H9 (cell line): ENCODE measurements at regions not wholly inside any gene's neighbourhood (a gene's known extent, or its start where the extent isn't known, plus 50 kb on each side); places are given as distances from the start of the nearest gene placed in this dataset.

Source experiments
- DNase-seq: peaks from one replicate; pipeline ENCODE4 v3.0.0-alpha.2; 2017
- H2AFZ ChIP-seq: one replicate; pipeline ENCODE4 v1.6.1; 2013; ENCODE audit warnings: mild to moderate bottlenecking, low read length, control low read depth, moderate library complexity
- H2AK5ac ChIP-seq: 2 replicates; pipeline ENCODE4 v1.6.1; 2013; ENCODE audit warnings: low read length, control low read depth, mixed read lengths; ENCODE audit not compliant: insufficient read length
- H2BK120ac ChIP-seq: one replicate; pipeline ENCODE4 v1.6.1; 2013; ENCODE audit warnings: low read depth, mild to moderate bottlenecking, low read length, control low read depth, inconsistent platforms; ENCODE audit not compliant: poor library complexity, severe bottlenecking
- H2BK12ac ChIP-seq: 2 replicates; pipeline ENCODE4 v1.6.1; 2013; ENCODE audit warnings: low read length, control low read depth, mixed read lengths, low read depth; ENCODE audit not compliant: insufficient read length
- H2BK15ac ChIP-seq: 2 replicates; pipeline ENCODE4 v1.6.1; 2013; ENCODE audit warnings: low read depth, low read length, control low read depth
- H2BK20ac ChIP-seq: one replicate; pipeline ENCODE4 v1.6.1; 2013; ENCODE audit warnings: low read depth, mild to moderate bottlenecking, low read length, control low read depth, inconsistent platforms; ENCODE audit not compliant: poor library complexity, severe bottlenecking
- H2BK5ac ChIP-seq: 2 replicates; pipeline ENCODE4 v1.6.1; 2013; ENCODE audit warnings: low read length, control low read depth, mixed read lengths; ENCODE audit not compliant: insufficient read length
- H3K14ac ChIP-seq: 2 replicates; pipeline ENCODE4 v1.6.1; 2013; ENCODE audit warnings: low read length, control low read depth; ENCODE audit not compliant: insufficient read depth
- H3K18ac ChIP-seq: 2 replicates; pipeline ENCODE4 v1.6.1; 2013; ENCODE audit warnings: low read depth, mild to moderate bottlenecking, mixed read lengths, low read length, control low read depth; ENCODE audit not compliant: insufficient read length
- H3K23ac ChIP-seq: 2 replicates; pipeline ENCODE4 v1.6.1; 2013; ENCODE audit warnings: low read length, control low read depth, mixed read lengths, low read depth; ENCODE audit not compliant: insufficient read length
- H3K23me2 ChIP-seq: 2 replicates; pipeline ENCODE4 v1.6.1; 2013; ENCODE audit warnings: low read depth, mild to moderate bottlenecking, mixed read lengths, low read length, control low read depth; ENCODE audit not compliant: insufficient read length, poor library complexity, severe bottlenecking
- H3K27ac ChIP-seq: 2 replicates; pipeline ENCODE4 v1.5.1; 2013; ENCODE audit warnings: low read length, control low read depth, mixed read lengths, low read depth; ENCODE audit not compliant: insufficient read length
- H3K27me3 ChIP-seq: 2 replicates; pipeline ENCODE4 v1.6.1; 2013; ENCODE audit warnings: low read length, control low read depth, inconsistent platforms; ENCODE audit not compliant: insufficient read depth
- H3K4ac ChIP-seq: 2 replicates; pipeline ENCODE4 v1.6.1; 2013; ENCODE audit warnings: low read depth, mild to moderate bottlenecking, control low read depth, inconsistent platforms, low read length, moderate library complexity
- H3K4me1 ChIP-seq: 2 replicates; pipeline ENCODE4 v1.6.1; 2013; ENCODE audit warnings: low read length, control low read depth, inconsistent platforms; ENCODE audit not compliant: insufficient read depth
- H3K4me2 ChIP-seq: 2 replicates; pipeline ENCODE4 v1.6.1; 2013; ENCODE audit warnings: low read length, control low read depth, mixed read lengths; ENCODE audit not compliant: insufficient read length, insufficient read depth
- H3K56ac ChIP-seq: 2 replicates; pipeline ENCODE4 v1.6.1; 2013; ENCODE audit warnings: low read depth, mild to moderate bottlenecking, mixed read lengths, low read length, control low read depth; ENCODE audit not compliant: insufficient read length
- H3K79me1 ChIP-seq: 2 replicates; pipeline ENCODE4 v1.6.1; 2013; ENCODE audit warnings: low read depth, mild to moderate bottlenecking, moderate library complexity, low read length, control low read depth, inconsistent platforms; ENCODE audit not compliant: insufficient read depth, poor library complexity, severe bottlenecking
- H3K79me2 ChIP-seq: 2 replicates; pipeline ENCODE4 v1.6.1; 2013; ENCODE audit warnings: low read length, control low read depth, inconsistent platforms; ENCODE audit not compliant: insufficient read depth
- H3K9ac ChIP-seq: 2 replicates; pipeline ENCODE4 v1.6.1; 2013; ENCODE audit warnings: low read length, control low read depth, mixed read lengths; ENCODE audit not compliant: insufficient read length; ENCODE audit errors: extremely low read depth
- H3K9me3 ChIP-seq: one replicate; pipeline ENCODE4 v1.6.1; 2013; ENCODE audit warnings: low read depth, low read length, inconsistent platforms; ENCODE audit not compliant: control insufficient read depth
- H3T11ph ChIP-seq: one replicate; pipeline ENCODE4 v1.6.1; 2013; ENCODE audit warnings: mild to moderate bottlenecking, low read length, control low read depth, inconsistent platforms
- H4K20me1 ChIP-seq: one replicate; pipeline ENCODE4 v1.6.1; 2013; ENCODE audit not compliant: control insufficient read depth, insufficient read length, insufficient read depth
- H4K5ac ChIP-seq: 2 replicates; pipeline ENCODE4 v1.6.1; 2013; ENCODE audit warnings: low read depth, mild to moderate bottlenecking, mixed read lengths, low read length, control low read depth; ENCODE audit not compliant: insufficient read length
- H4K8ac ChIP-seq: replicated peaks from 2 replicates; pipeline ENCODE4 v1.6.1; 2013; ENCODE audit warnings: low read length, control low read depth, mixed read lengths, low read depth; ENCODE audit not compliant: insufficient read length
- H4K91ac ChIP-seq: 2 replicates; pipeline ENCODE4 v1.6.1; 2013; ENCODE audit warnings: low read depth, mild to moderate bottlenecking, moderate library complexity, mixed read lengths, low read length, control low read depth; ENCODE audit not compliant: insufficient read length
- H3K27ac Mint-ChIP-seq, 3 experiments: 2 replicates in 2 of 3; 3 replicates in 1 of 3; pipeline ENCODE4 v1.8.0; 2020 to 2021; ENCODE audit warnings: mixed read lengths in 3 of 3, mild to moderate bottlenecking in 1 of 3, moderate library complexity in 1 of 3
- H3K27me3 Mint-ChIP-seq: 2 replicates; pipeline ENCODE4 v1.8.0; 2021; ENCODE audit warnings: low read depth, mild to moderate bottlenecking, moderate library complexity, mixed read lengths
- H3K36me3 Mint-ChIP-seq, 3 experiments: 2 replicates in 2 of 3; 3 replicates in 1 of 3; pipeline ENCODE4 v1.8.0; 2020 to 2021; ENCODE audit warnings: low read depth in 3 of 3, mixed read lengths in 3 of 3; ENCODE audit not compliant: insufficient read depth in 1 of 3
- H3K4me1 Mint-ChIP-seq, 2 experiments: 2 replicates each; pipeline ENCODE4 v1.8.0; 2020; ENCODE audit warnings: mixed read lengths in 2 of 2
- H3K4me3 Mint-ChIP-seq, 2 experiments: 2 replicates in 1 of 2; 3 replicates in 1 of 2; pipeline ENCODE4 v1.8.0; 2020 to 2021; ENCODE audit warnings: mild to moderate bottlenecking in 2 of 2, mixed read lengths in 2 of 2, moderate library complexity in 1 of 2
- H3K9me3 Mint-ChIP-seq, 2 experiments: 2 replicates in 1 of 2; 3 replicates in 1 of 2; pipeline ENCODE4 v1.8.0; 2020; ENCODE audit warnings: mild to moderate bottlenecking in 2 of 2, mixed read lengths in 2 of 2, moderate library complexity in 1 of 2
- CTCF ChIP-seq: fragments of 200-600 bp; sonication (generic); conservative IDR thresholded peaks from 3 replicates; pipeline ENCODE4 v1.8.0; 2021; ENCODE audit warnings: antibody characterized with exemption, mild to moderate bottlenecking
- WGBS: extraction: QIAGEN DNeasy Blood & Tissue Kit; methylation state at CpG from one replicate; pipeline ENCODE4 v1.1.7; 2013; ENCODE audit warnings: missing lambda C conversion rate, low lambda C conversion rate, mixed read lengths; ENCODE audit not compliant: insufficient read length; ENCODE audit errors: extremely low coverage; 5-methylcytosine and 5-hydroxymethylcytosine counted together

GRCh38 chr10:61219696-61220095, 233.5 kb downstream of the TMEM26 start:
- H3K4me1 ChIP-seq = no peaks in the 10 kb centered on the region
- H2BK20ac ChIP-seq = no peak overlapping the region
- no peaks in the 10 kb centered on the region for H3K9me3 ChIP-seq
- H2AK5ac ChIP-seq = no peak overlapping the region
- H3K23me2 ChIP-seq = no peaks in the 10 kb centered on the region
- H4K8ac ChIP-seq = no peak overlapping the region
- no peak overlapping the region for H4K5ac ChIP-seq
- no peak for DNase-seq
- H2BK15ac ChIP-seq = no peak overlapping the region
- no peak overlapping the region for H3K4me2 ChIP-seq
- H3K14ac ChIP-seq = no peak overlapping the region
- H3K23ac ChIP-seq = no peak overlapping the region
- Mint-ChIP-seq H3K27me3 (peaks cover 2% of the 10 kb centered on the region), H3K4me1 (no peaks in the 10 kb centered on the region), H3K27ac (no peak overlapping the region), H3K9me3 (peaks cover 0 to 3% of the 10 kb centered on the region in 2 experiments; a peak in 2 of 5 replicates), H3K36me3 (no peaks in the 10 kb centered on the region; a peak in 1 of 7 replicates), H3K4me3 (no peak overlapping the region)
- H3T11ph ChIP-seq = no peak overlapping the region
- no peak for TF ChIP-seq CTCF
- no peaks in the 10 kb centered on the region for H4K20me1 ChIP-seq
- H3K56ac ChIP-seq = no peak overlapping the region
- H3K79me2 ChIP-seq = no peaks in the 10 kb centered on the region
- H2BK12ac ChIP-seq = no peak overlapping the region
- H2AFZ ChIP-seq = no peak overlapping the region
- H3K9ac ChIP-seq = no peak overlapping the region
- no CpG with 5 or more reads among the region's 1 CpG for WGBS
- no peak overlapping the region for H2BK120ac ChIP-seq
- H3K4ac ChIP-seq = no peak overlapping the region
- H4K91ac ChIP-seq = no peak overlapping the region
- H3K79me1 ChIP-seq = no peaks in the 10 kb centered on the region
- no peak overlapping the region for H3K18ac ChIP-seq
- H2BK5ac ChIP-seq = no peak overlapping the region
- H3K27ac ChIP-seq = no peak overlapping the region
- no peaks in the 10 kb centered on the region for H3K27me3 ChIP-seq
